H1 (cell line): ENCODE measurements at regions not wholly inside any gene's neighbourhood (a gene's known extent, or its start where the extent isn't known, plus 50 kb on each side); places are given as distances from the start of the nearest gene placed in this dataset.

Experiments
- CTCF ChIA-PET: fragments of 300-600 bp; sonication (Branson Sonifier 250); formaldehyde crosslinking; loops from one replicate; lab custom pipeline; 2021; ENCODE audit not compliant: partially characterized antibody; lab: Charles Lee
- POLR2A ChIA-PET: fragments of 300-600 bp; sonication (Branson Sonifier 250); formaldehyde crosslinking; loops from one replicate; lab custom pipeline; 2021; ENCODE audit warnings: inconsistent platforms; ENCODE audit not compliant: partially characterized antibody; lab: Charles Lee
- DNase-seq, 2 experiments: peaks; one replicate each; pipeline versions ENCODE4 v3.0.0 to v3.0.0-alpha.2; 2010 to 2022; ENCODE audit warnings: low spot score in 2 of 2, low read depth in 1 of 2, mixed read lengths in 1 of 2
- FAIRE-seq: peaks from 2 replicates; lab custom pipeline; 2011; peaks lifted over from hg19 to GRCh38; lab: Jason Lieb, UNC
- H2AFZ ChIP-seq: 2 replicates; pipeline ENCODE4 v1.8.1; 2012; ENCODE audit warnings: low read length, inconsistent platforms
- H2AK5ac ChIP-seq: 2 replicates; pipeline ENCODE4 v1.6.1; 2013; ENCODE audit warnings: low read depth, low read length
- H2BK120ac ChIP-seq: replicated peaks from 2 replicates; pipeline ENCODE3; 2013; ENCODE audit warnings: low read depth, low read length, inconsistent platforms
- H2BK12ac ChIP-seq: 2 replicates; pipeline ENCODE4 v1.6.1; 2013; ENCODE audit warnings: low read depth, low read length
- H2BK15ac ChIP-seq: 2 replicates; pipeline ENCODE4 v1.6.1; 2013; ENCODE audit warnings: low read length
- H2BK20ac ChIP-seq: 2 replicates; pipeline ENCODE4 v1.6.1; 2013; ENCODE audit warnings: low read length
- H2BK5ac ChIP-seq: 2 replicates; pipeline ENCODE4 v1.6.1; 2013; ENCODE audit warnings: low read depth, low read length
- H3K14ac ChIP-seq: 2 replicates; pipeline ENCODE4 v1.6.1; 2013; ENCODE audit warnings: inconsistent platforms; ENCODE audit not compliant: insufficient read length
- H3K18ac ChIP-seq: 2 replicates; pipeline ENCODE4 v1.6.1; 2013; ENCODE audit warnings: low read length; ENCODE audit errors: extremely low read depth
- H3K23ac ChIP-seq: 2 replicates; pipeline ENCODE4 v1.6.1; 2013; ENCODE audit warnings: inconsistent platforms; ENCODE audit not compliant: insufficient read length
- H3K23me2 ChIP-seq: 2 replicates; pipeline ENCODE4 v1.6.1; 2013; ENCODE audit warnings: low read depth, low read length
- H3K27ac ChIP-seq: 2 replicates; pipeline ENCODE4 v1.6.1; 2011; ENCODE audit warnings: low read depth, low read length, inconsistent platforms
- H3K27me3 ChIP-seq, 4 experiments: replicated peaks in 1 of 4; 1 replicate in 1 of 4; 2 replicates in 3 of 4; pipeline versions ENCODE4 v1.6.1 to v1.8.1; 2011 to 2013; ENCODE audit warnings: low read length in 3 of 4, mild to moderate bottlenecking in 3 of 4, inconsistent platforms in 2 of 4, mixed read lengths in 2 of 4, moderate library complexity in 1 of 4; ENCODE audit not compliant: control insufficient read depth in 3 of 4, insufficient read depth in 3 of 4; ENCODE audit errors: extremely low read depth in 1 of 4
- H3K36me3 ChIP-seq, 4 experiments: 2 replicates each; pipeline versions ENCODE4 v1.6.1 to v1.8.1; 2011 to 2013; ENCODE audit warnings: mild to moderate bottlenecking in 4 of 4, low read length in 3 of 4, moderate library complexity in 2 of 4, control low read depth in 1 of 4, inconsistent platforms in 1 of 4; ENCODE audit not compliant: insufficient read depth in 4 of 4, control insufficient read depth in 2 of 4
- H3K4ac ChIP-seq: replicated peaks from 2 replicates; pipeline ENCODE3; 2013; ENCODE audit warnings: low read length, low read depth, mixed read lengths, inconsistent platforms; ENCODE audit not compliant: insufficient read length
- H3K4me1 ChIP-seq, 4 experiments: replicated peaks in 1 of 4; 1 replicate in 1 of 4; 2 replicates in 3 of 4; pipeline versions ENCODE4 v1.6.1 to v1.8.1; 2011 to 2013; ENCODE audit warnings: low read length in 3 of 4, inconsistent platforms in 2 of 4, mixed read lengths in 1 of 4; ENCODE audit not compliant: insufficient read depth in 4 of 4, control insufficient read depth in 3 of 4
- H3K4me2 ChIP-seq, 2 experiments: 2 replicates each; pipeline versions ENCODE4 v1.6.1 to v1.8.1; 2011 to 2013; ENCODE audit warnings: low read depth in 2 of 2, low read length in 2 of 2, control low read depth in 1 of 2, inconsistent platforms in 1 of 2, mild to moderate bottlenecking in 1 of 2; ENCODE audit not compliant: insufficient read depth in 1 of 2
- H3K4me3 ChIP-seq, 4 experiments: fragments of 200-600, 300-600 bp in 1 of 4; sonication (generic), shearing (Covaris generic), sonication (Bioruptor Twin) in 1 of 4; 2 replicates each; pipeline versions ENCODE4 v1.5.1 to v1.8.1; 2011 to 2016; ENCODE audit warnings: low read length in 4 of 4, low read depth in 3 of 4, control low read depth in 2 of 4, inconsistent platforms in 2 of 4, mild to moderate bottlenecking in 2 of 4, mixed read lengths in 1 of 4, moderate library complexity in 1 of 4; ENCODE audit not compliant: insufficient read depth in 2 of 4; ENCODE audit errors: extremely low read depth in 1 of 4
- H3K56ac ChIP-seq: replicated peaks from 2 replicates; pipeline ENCODE3; 2013; ENCODE audit warnings: low read depth, mild to moderate bottlenecking, mixed read lengths, low read length, inconsistent platforms; ENCODE audit not compliant: insufficient read length
- H3K79me1 ChIP-seq: 2 replicates; pipeline ENCODE4 v1.6.1; 2013; ENCODE audit warnings: low read depth, low read length, control low read depth
- H3K79me2 ChIP-seq, 2 experiments: 2 replicates each; pipeline versions ENCODE4 v1.6.1 to v1.8.1; 2012 to 2013; ENCODE audit warnings: low read length in 2 of 2, mild to moderate bottlenecking in 2 of 2, inconsistent platforms in 1 of 2; ENCODE audit not compliant: insufficient read depth in 2 of 2, control insufficient read depth in 1 of 2
- H3K9ac ChIP-seq, 4 experiments: replicated peaks in 1 of 4; 1 replicate in 1 of 4; 2 replicates in 3 of 4; pipeline versions ENCODE4 v1.6.1 to v1.8.1; 2011 to 2013; ENCODE audit warnings: low read depth in 3 of 4, low read length in 3 of 4, control low read depth in 2 of 4, mild to moderate bottlenecking in 2 of 4, moderate library complexity in 2 of 4, inconsistent platforms in 1 of 4; ENCODE audit errors: extremely low read depth in 1 of 4
- H3K9me3 ChIP-seq, 2 experiments: 2 replicates each; pipeline versions ENCODE4 v1.6.1 to v1.8.1; 2012 to 2013; ENCODE audit warnings: mild to moderate bottlenecking in 2 of 2, moderate library complexity in 2 of 2, control low read depth in 1 of 2, inconsistent platforms in 1 of 2, low read depth in 1 of 2, low read length in 1 of 2, mixed read lengths in 1 of 2; ENCODE audit not compliant: insufficient read depth in 2 of 2
- H4K20me1 ChIP-seq, 2 experiments: replicated peaks in 1 of 2; 2 replicates each; pipeline versions ENCODE3 to v1.8.1; 2011 to 2013; ENCODE audit warnings: inconsistent platforms in 2 of 2, low read length in 2 of 2, mild to moderate bottlenecking in 1 of 2; ENCODE audit not compliant: insufficient read depth in 2 of 2, control insufficient read depth in 1 of 2
- H4K5ac ChIP-seq: 2 replicates; pipeline ENCODE4 v1.6.1; 2013; ENCODE audit warnings: low read length, low read depth, mixed read lengths, inconsistent platforms; ENCODE audit not compliant: insufficient read length
- H4K8ac ChIP-seq: 2 replicates; pipeline ENCODE4 v1.8.0; 2013; ENCODE audit warnings: mild to moderate bottlenecking, moderate library complexity, low read length, inconsistent platforms; ENCODE audit not compliant: insufficient read depth; ENCODE audit errors: extremely low read depth
- H4K91ac ChIP-seq: replicated peaks from 2 replicates; pipeline ENCODE3; 2013; ENCODE audit warnings: low read length, mixed read lengths, inconsistent platforms; ENCODE audit not compliant: insufficient read length
- CHD2 ChIP-seq: IDR thresholded peaks from 2 replicates; pipeline ENCODE4 v1.6.1; 2012; ENCODE audit warnings: low read length, improper control_type of control experiment
- CREB1 ChIP-seq: IDR thresholded peaks from 2 replicates; pipeline ENCODE4 v1.6.1; 2012; ENCODE audit warnings: inconsistent platforms
- JUND ChIP-seq: IDR thresholded peaks from 2 replicates; pipeline ENCODE4 v1.6.1; 2011; ENCODE audit warnings: mild to moderate bottlenecking, improper control_type of control experiment, low read length
- KDM1A ChIP-seq: fragments of 200-600, 300-600 bp; sonication (generic); IDR thresholded peaks from 2 replicates; pipeline ENCODE4 v1.7.1; 2016; ENCODE audit warnings: mild to moderate bottlenecking, low read length, borderline replicate concordance
- KDM4A ChIP-seq: IDR thresholded peaks from one replicate; pipeline ENCODE4 v1.7.1; 2012; ENCODE audit warnings: low read depth, mild to moderate bottlenecking, moderate library complexity, low read length, inconsistent platforms; ENCODE audit not compliant: severe bottlenecking
- KDM5A ChIP-seq: fragments of 200-600 bp; IDR thresholded peaks from 2 replicates; pipeline ENCODE4 v1.7.1; 2012; ENCODE audit warnings: mild to moderate bottlenecking, low read length, inconsistent platforms, mixed read lengths
- NANOG ChIP-seq: IDR thresholded peaks from 2 replicates; pipeline ENCODE4 v1.6.1; 2011; ENCODE audit warnings: low read length, low read depth, mild to moderate bottlenecking, inconsistent platforms; ENCODE audit not compliant: insufficient read depth, poor library complexity, severe bottlenecking
- POLR2A ChIP-seq, 2 experiments: IDR thresholded peaks; 1 replicate in 1 of 2; 2 replicates in 1 of 2; pipeline ENCODE4 v1.6.1; 2011; ENCODE audit warnings: low read depth in 2 of 2, low read length in 2 of 2, mild to moderate bottlenecking in 2 of 2; ENCODE audit errors: control extremely low read depth in 1 of 2
- POU5F1 ChIP-seq: IDR thresholded peaks from 2 replicates; pipeline ENCODE4 v1.6.1; 2011; ENCODE audit warnings: low read depth, mild to moderate bottlenecking, low read length, moderate library complexity
- RAD21 ChIP-seq, 2 experiments: IDR thresholded peaks in 1 of 2; conservative IDR thresholded peaks in 1 of 2; 2 replicates each; pipeline ENCODE4 v1.6.1; 2011; ENCODE audit warnings: low read depth in 2 of 2, low read length in 2 of 2, improper control_type of control experiment in 1 of 2, inconsistent platforms in 1 of 2, mild to moderate bottlenecking in 1 of 2, moderate library complexity in 1 of 2
- SIX5 ChIP-seq: IDR thresholded peaks from 2 replicates; pipeline ENCODE4 v1.6.1; 2011; ENCODE audit warnings: mild to moderate bottlenecking, low read depth, low read length
- SP4 ChIP-seq: IDR thresholded peaks from 2 replicates; pipeline ENCODE4 v1.6.1; 2012; ENCODE audit warnings: low read length, inconsistent platforms
- SUZ12 ChIP-seq: fragments of 200-600 bp; sonication (generic); IDR thresholded peaks from 2 replicates; pipeline ENCODE4 v1.6.1; 2012; ENCODE audit warnings: mild to moderate bottlenecking, inconsistent platforms, low read length, moderate library complexity, mixed read lengths
- WGBS, 2 experiments: shearing (Covaris generic) in 1 of 2; methylation state at CpG; one replicate each; pipeline versions ENCODE4 v1.1.6 to v1.1.7; 2013 to 2015; ENCODE audit warnings: low lambda C conversion rate in 2 of 2, mixed read lengths in 2 of 2, inconsistent platforms in 1 of 2, low coverage in 1 of 2, missing lambda C conversion rate in 1 of 2; ENCODE audit not compliant: insufficient replicate concordance in 2 of 2, insufficient coverage in 1 of 2, insufficient read length in 1 of 2; ENCODE audit errors: extremely low coverage in 1 of 2, missing lambda C conversion rate in 1 of 2; 5-methylcytosine and 5-hydroxymethylcytosine counted together
- TF ChIP-seq, protein P1 (sequence below): IDR thresholded peaks from 2 replicates; pipeline ENCODE4 v1.6.1; 2012; ENCODE audit warnings: inconsistent platforms

DNA sequence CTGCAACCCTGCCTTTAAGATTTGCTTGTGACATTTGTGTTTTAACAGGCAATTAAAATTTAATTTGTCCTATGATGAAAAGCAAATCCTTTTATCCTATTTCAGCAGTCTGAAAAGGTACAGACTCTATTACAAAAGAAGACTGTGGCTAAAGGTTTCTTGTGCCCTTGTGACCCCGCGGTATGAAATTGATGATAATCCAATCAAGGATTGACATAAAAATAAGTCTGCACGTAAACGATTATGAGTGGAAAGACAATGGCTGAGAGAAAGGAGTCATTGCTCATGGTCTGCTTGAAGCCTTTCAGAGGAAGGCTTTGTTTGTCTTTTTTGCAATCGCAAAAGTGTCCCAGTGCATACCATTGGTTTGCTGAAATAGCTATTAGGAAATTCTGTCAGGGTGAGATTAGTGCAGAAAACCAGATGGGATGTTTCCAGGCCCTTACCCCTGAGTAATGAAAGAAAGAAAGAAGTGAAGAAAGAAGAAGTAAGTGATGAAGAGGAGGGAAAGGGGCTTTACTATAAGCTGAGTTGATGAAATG, 867.8 kb upstream of the CDH8 start:
- Histone ChIP-seq H2AFZ (no peak overlapping the region), H3K4me2 (no peak overlapping the region), H2BK5ac (no peak overlapping the region), H3K79me2 (no peaks in the 10 kb centered on the region), H3K27ac (no peak overlapping the region), H2BK15ac (no peak overlapping the region), H3K27me3 (no peaks in the 10 kb centered on the region), H2AK5ac (no peak overlapping the region), H2BK20ac (no peak overlapping the region), H3K4me3 (no peak overlapping the region), H3K14ac (no peak overlapping the region), H3K23ac (no peak overlapping the region), H3K23me2 (no peaks in the 10 kb centered on the region), H3K36me3 (no peaks in the 10 kb centered on the region)
- WGBS, 2 experiments, result 98% methylated on average over 5 of the region's 5 CpGs; no CpG with 5 or more reads in 1 of the 2 experiments
- ChIA-PET CTCF (no interaction called here), POLR2A (no interaction called here)
- TF ChIP-seq, protein P1, sequence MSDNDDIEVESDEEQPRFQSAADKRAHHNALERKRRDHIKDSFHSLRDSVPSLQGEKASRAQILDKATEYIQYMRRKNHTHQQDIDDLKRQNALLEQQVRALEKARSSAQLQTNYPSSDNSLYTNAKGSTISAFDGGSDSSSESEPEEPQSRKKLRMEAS, result no peak
- no peak for TF ChIP-seq CHD2
- TF ChIP-seq SUZ12, result no peak
- TF ChIP-seq JUND, result no peak
- TF ChIP-seq KDM4A, result no peak
- TF ChIP-seq SP4, result no peak
- TF ChIP-seq NANOG, result no peak
- TF ChIP-seq RAD21 (IDR thresholded peaks at IDR 0.05 in 1 of 2, conservative IDR thresholded peaks at IDR 0.05 in 1 of 2; ENCODE audit: low read depth in 2 of 2, low read length in 2 of 2), result no peak
- TF ChIP-seq KDM5A, result no peak
- TF ChIP-seq SIX5, result no peak
- no peak for TF ChIP-seq CREB1
- TF ChIP-seq POU5F1, result no peak
- no peak for TF ChIP-seq POLR2A (IDR thresholded peaks at IDR 0.05; ENCODE audit: control extremely low read depth in 1 of 2, low read depth in 2 of 2, low read length in 2 of 2)
- no peak for TF ChIP-seq KDM1A
- TF ChIP-seq, all 59 proteins: peak for 0
- H3K56ac ChIP-seq, result no peak overlapping the region
- no peaks in the 10 kb centered on the region for H3K4me1 ChIP-seq
- no peak overlapping the region for H3K9ac ChIP-seq
- H3K9me3 ChIP-seq, result no peaks in the 10 kb centered on the region
- H4K91ac ChIP-seq, result no peak overlapping the region
- H3K18ac ChIP-seq, result no peak overlapping the region
- H4K8ac ChIP-seq, result no peak overlapping the region
- no peaks in the 10 kb centered on the region for H4K20me1 ChIP-seq
- H2BK120ac ChIP-seq, result no peak overlapping the region
- H3K79me1 ChIP-seq, result no peaks in the 10 kb centered on the region
- no peak for FAIRE-seq
- H2BK12ac ChIP-seq, result no peak overlapping the region
- no peak overlapping the region for H3K4ac ChIP-seq
- no peak overlapping the region for H4K5ac ChIP-seq
- DNase-seq, result no peak
